ENCODE measurements at regions not wholly inside any gene's neighbourhood (a gene's known extent, or its start where the extent isn't known, plus 50 kb on each side); places are given as distances from the start of the nearest gene placed in this dataset.

GRCh38 chr11:129265125-129265788 is 73.1 kb upstream of the ARHGAP32 start:
- DNase-seq = no peak

DNA sequence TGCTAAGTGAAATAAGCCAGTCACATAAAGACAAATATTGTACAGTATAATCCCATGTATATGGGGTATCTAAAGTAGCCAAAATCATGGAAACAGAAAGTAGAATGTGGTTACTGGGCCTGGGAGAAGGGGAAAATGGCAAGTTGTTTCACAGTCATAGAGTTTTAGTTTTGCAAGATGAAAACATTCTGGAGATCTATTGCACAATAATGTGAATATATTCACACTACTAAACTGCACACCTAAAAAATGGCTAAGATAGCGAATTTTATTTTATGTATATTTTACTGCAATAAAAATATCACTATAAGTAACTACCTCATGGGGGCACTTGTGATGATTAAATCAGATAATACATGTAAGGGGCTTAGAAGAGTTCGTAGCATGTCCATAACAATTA is 72.0 kb upstream of the ARHGAP32 start:
- DNase-seq = no peak

- DNase-seq = no peak
These were observed 68.6 kb upstream of the ARHGAP32 start for GRCh38 chr11:129260750-129261149.

GRCh38 chr11:129259931-129260348 is 67.8 kb upstream of the ARHGAP32 start:
- DNase-seq = no peak

DNA sequence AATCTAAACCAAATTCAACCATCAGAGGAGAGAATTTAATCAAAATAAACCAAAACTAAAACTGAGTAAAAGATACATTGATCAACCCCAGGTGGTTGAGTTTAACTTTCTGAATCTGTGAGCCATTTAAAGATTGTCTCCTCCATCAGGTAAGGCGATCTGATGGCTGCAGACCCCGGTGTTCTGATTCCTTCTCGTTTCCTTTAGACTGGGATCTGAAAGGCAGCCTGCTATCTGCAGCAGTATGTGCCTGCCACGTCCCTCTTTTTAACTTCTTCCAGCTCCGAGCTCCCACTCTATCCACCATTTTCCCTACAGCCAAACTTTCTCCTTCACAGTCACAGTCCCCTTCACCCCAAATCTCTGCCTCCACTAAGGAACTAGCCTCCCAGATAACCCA is 66.1 kb upstream of the ARHGAP32 start:
- no peak for DNase-seq

- DNase-seq = no peak
These were observed 65.4 kb upstream of the ARHGAP32 start for GRCh38 chr11:129257512-129257911.

DNA sequence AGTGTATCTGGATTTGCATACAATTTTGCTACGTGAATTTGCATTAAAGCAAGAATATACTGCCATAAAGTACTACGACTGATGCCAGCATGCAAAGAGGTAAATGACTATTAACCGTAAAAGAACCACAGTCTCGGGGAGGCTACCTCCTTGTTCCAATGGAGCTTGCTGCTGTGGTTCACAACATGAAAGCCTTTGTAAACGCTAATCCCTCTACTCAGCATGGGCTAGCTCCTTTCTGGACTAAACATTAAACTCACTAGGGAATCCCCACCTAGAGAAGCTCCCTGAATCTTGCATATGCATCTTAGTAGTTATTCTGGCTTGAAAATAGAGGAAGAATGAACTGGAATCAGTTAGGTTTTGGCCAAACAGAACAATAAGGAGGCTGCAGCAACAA is 60.5 kb upstream of the ARHGAP32 start:
- no peak for DNase-seq

DNA sequence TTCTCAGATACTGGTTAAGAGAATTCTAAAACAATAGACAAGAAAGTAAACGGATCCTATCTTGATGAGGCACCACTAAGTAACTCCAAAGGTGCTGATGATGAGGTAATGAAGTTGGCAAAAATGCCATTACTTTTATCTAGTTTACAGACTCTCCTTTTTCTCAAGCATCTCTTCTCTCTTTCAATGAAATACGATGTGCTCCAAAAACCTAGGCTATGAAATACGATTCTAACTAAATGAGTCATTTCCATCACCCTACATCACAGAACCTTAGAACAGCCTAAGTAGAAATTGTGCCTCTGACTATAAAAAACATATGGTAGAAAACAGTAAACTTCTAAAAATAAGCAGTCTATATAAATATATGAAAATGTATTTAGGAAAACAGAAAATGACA is 58.9 kb upstream of the ARHGAP32 start:
- no peak for DNase-seq

DNA sequence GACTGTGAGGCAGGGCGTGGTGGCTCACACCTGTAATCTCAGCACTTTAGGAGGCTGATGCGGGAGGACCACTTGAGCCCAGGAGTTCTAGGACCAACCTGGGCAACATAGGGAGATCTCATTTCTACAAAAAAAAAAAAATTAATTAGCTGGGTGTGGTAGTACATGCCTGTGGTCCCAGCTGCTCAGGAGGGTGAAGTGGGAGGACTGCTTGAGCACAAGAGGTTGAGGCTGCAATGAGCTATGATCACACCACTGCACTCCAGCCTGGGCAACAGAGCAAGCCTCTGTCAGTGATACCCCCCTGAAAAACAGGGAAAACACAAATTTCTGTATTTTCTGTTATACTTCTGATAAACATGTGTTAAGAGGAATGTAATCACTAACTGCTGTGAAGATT is 57.8 kb upstream of the ARHGAP32 start:
- no peak for DNase-seq

- no peak for DNase-seq
These were observed 57.2 kb upstream of the ARHGAP32 start for GRCh38 chr11:129249351-129249750.

GRCh38 chr11:129248618-129249017 is 56.5 kb upstream of the ARHGAP32 start:
- no peak for DNase-seq

GRCh38 chr11:129247135-129247534 is 55.0 kb upstream of the ARHGAP32 start:
- no peak for DNase-seq

DNA sequence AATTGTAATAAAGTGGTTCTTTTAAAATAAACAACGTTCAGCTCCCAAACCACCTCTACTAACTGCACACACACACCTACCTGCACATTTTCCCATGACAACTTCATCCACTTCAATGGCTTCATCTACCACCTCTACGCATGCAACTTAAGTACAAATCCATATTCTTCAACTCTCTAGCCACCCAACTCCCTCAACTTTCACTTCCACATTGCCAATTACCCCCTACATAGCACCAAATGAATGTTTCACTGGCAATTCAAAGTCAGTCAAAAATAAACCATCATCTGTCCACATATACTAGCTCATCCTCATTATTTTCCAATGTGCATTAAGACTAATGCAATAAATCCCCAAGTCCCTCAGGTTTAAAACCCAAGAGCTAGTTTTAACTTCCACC is 50.7 kb upstream of the ARHGAP32 start:
- DNase-seq = no peak

All from CD4-positive, alpha-beta T cell treated with Interleukin-17A for 1 hour (primary cell).